ENCODE measurements at regions not wholly inside any gene's neighbourhood (a gene's known extent, or its start where the extent isn't known, plus 50 kb on each side); places are given as distances from the start of the nearest gene placed in this dataset.

DNA sequence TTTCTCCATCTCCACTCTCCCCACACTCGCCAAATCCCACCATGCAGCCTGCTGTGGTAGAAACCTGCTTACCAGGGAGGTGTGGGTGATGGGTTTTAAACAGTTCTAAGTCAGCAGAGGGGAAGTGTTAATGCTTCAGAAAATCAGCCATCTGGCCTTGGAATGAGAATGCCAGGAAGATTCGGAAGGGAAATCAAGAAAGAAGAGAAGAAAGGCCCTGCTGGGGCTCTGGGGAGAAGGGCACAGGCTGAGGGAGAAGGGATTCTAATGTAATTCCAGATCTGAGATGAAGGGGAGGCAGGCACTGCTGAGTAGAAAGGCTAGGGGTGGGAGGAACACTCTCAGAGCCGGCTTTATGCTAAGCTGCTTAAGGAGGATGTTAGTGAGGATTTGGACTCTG is 434.7 kb upstream of the DMAC1 start:
- TF ChIP-seq MYC (IDR thresholded peaks at IDR 0.05; ENCODE audit: low read depth, low read length) = no peak
- TF ChIP-seq, protein P1, sequence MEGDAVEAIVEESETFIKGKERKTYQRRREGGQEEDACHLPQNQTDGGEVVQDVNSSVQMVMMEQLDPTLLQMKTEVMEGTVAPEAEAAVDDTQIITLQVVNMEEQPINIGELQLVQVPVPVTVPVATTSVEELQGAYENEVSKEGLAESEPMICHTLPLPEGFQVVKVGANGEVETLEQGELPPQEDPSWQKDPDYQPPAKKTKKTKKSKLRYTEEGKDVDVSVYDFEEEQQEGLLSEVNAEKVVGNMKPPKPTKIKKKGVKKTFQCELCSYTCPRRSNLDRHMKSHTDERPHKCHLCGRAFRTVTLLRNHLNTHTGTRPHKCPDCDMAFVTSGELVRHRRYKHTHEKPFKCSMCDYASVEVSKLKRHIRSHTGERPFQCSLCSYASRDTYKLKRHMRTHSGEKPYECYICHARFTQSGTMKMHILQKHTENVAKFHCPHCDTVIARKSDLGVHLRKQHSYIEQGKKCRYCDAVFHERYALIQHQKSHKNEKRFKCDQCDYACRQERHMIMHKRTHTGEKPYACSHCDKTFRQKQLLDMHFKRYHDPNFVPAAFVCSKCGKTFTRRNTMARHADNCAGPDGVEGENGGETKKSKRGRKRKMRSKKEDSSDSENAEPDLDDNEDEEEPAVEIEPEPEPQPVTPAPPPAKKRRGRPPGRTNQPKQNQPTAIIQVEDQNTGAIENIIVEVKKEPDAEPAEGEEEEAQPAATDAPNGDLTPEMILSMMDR (IDR thresholded peaks at IDR 0.05; ENCODE audit: extremely low read depth in 1 of 2, insufficient read depth in 1 of 2, low read depth in 1 of 2, low read length in 2 of 2) = no peak

Data from endothelial cell of umbilical vein (primary cell).